HEK293 (cell line): ENCODE measurements at regions not wholly inside any gene's neighbourhood (a gene's known extent, or its start where the extent isn't known, plus 50 kb on each side); places are given as distances from the start of the nearest gene placed in this dataset.

Experiments used
- CTCF ChIA-PET: fragments of 350-600 bp; formaldehyde crosslinking; extraction: SDS; loops from one replicate; lab custom pipeline; 2021; ENCODE audit warnings: antibody characterized with exemption; lab: Yijun Ruan, JAX
- POLR2A ChIA-PET: fragments of 300-600 bp; formaldehyde crosslinking; extraction: SDS; loops from one replicate; lab custom pipeline; 2020; ENCODE audit warnings: antibody characterized with exemption, inconsistent platforms; lab: Yijun Ruan, JAX
- H3K27ac ChIP-seq: fragments of 200-500 bp; sonication (Bioruptor generic); 2 replicates; pipeline ENCODE4 v1.5.1; 2014; ENCODE audit warnings: low read depth, low read length, control low read depth, inconsistent platforms; ENCODE audit errors: extremely low read depth
- H3K36me3 ChIP-seq, 2 experiments: fragments of 200-500 bp in 1 of 2; sonication (Bioruptor generic) in 1 of 2; 1 replicate in 1 of 2; 2 replicates in 1 of 2; pipeline ENCODE4 v1.5.1; 2014 to 2017; ENCODE audit warnings: inconsistent platforms in 2 of 2, low read length in 2 of 2; ENCODE audit not compliant: control insufficient read depth in 2 of 2, insufficient read depth in 1 of 2
- H3K4me1 ChIP-seq: fragments of 200-500 bp; sonication (Bioruptor generic); 2 replicates; pipeline ENCODE4 v1.5.1; 2014; ENCODE audit warnings: mild to moderate bottlenecking, low read length, inconsistent platforms; ENCODE audit not compliant: control insufficient read depth, insufficient read depth
- H3K4me3 ChIP-seq: 2 replicates; pipeline ENCODE4 v1.5.1; 2011; ENCODE audit warnings: low read depth, mild to moderate bottlenecking, control low read depth, low read length, moderate library complexity
- H3K9me3 ChIP-seq: fragments of 200-500 bp; sonication (Bioruptor generic); 2 replicates; pipeline ENCODE4 v1.5.1; 2014; ENCODE audit warnings: low read depth, low read length, inconsistent platforms; ENCODE audit not compliant: control insufficient read depth, insufficient read depth
- BCL11A ChIP-seq: fragments of 450-650 bp; formaldehyde crosslinking; IDR thresholded peaks from 2 replicates; pipeline ENCODE4 v1.5.1; 2016; ENCODE audit warnings: low read depth, missing biosample characterization, missing genetic modification characterization
- HOXD13 ChIP-seq: sonication (generic); formaldehyde crosslinking; IDR thresholded peaks from 2 replicates; pipeline ENCODE4 v1.8.0; 2022; ENCODE audit warnings: missing genetic modification reagents, borderline replicate concordance
- KLF1 ChIP-seq: fragments of 450-650 bp; formaldehyde crosslinking; IDR thresholded peaks from 2 replicates; pipeline ENCODE4 v1.5.1; 2016; ENCODE audit warnings: missing biosample characterization, missing genetic modification characterization
- RBAK ChIP-seq: fragments of 450-650 bp; formaldehyde crosslinking; IDR thresholded peaks from 2 replicates; pipeline ENCODE4 v1.5.1; 2016; ENCODE audit warnings: missing biosample characterization, missing genetic modification characterization
- ZBTB1 ChIP-seq: fragments of 450-650 bp; formaldehyde crosslinking; IDR thresholded peaks from 2 replicates; pipeline ENCODE4 v1.5.1; 2016; ENCODE audit warnings: missing biosample characterization, missing genetic modification characterization
- ZNF133 ChIP-seq: fragments of 450-650 bp; formaldehyde crosslinking; IDR thresholded peaks from 2 replicates; pipeline ENCODE4 v1.5.1; 2016; ENCODE audit warnings: missing biosample characterization, missing genetic modification characterization
- ZNF138 ChIP-seq: fragments of 450-650 bp; formaldehyde crosslinking; IDR thresholded peaks from 2 replicates; pipeline ENCODE4 v1.5.1; 2016; ENCODE audit warnings: missing biosample characterization, missing genetic modification characterization, borderline replicate concordance
- ZNF146 ChIP-seq: fragments of 450-650 bp; formaldehyde crosslinking; IDR thresholded peaks from 2 replicates; pipeline ENCODE4 v1.5.1; 2016; ENCODE audit warnings: missing biosample characterization, missing genetic modification characterization
- ZNF148 ChIP-seq: fragments of 450-650 bp; formaldehyde crosslinking; IDR thresholded peaks from 2 replicates; pipeline ENCODE4 v1.5.0; 2017; ENCODE audit warnings: missing biosample characterization, missing genetic modification characterization, borderline replicate concordance
- ZNF426 ChIP-seq: fragments of 450-650 bp; formaldehyde crosslinking; IDR thresholded peaks from 2 replicates; pipeline ENCODE4 v1.5.1; 2017; ENCODE audit warnings: missing biosample characterization, missing genetic modification characterization, mild to moderate bottlenecking, inconsistent platforms, moderate library complexity
- ZNF488 ChIP-seq: fragments of 450-650 bp; formaldehyde crosslinking; IDR thresholded peaks from 2 replicates; pipeline ENCODE4 v1.5.1; 2016; ENCODE audit warnings: missing biosample characterization, missing genetic modification characterization
- ZNF530 ChIP-seq: fragments of 450-650 bp; formaldehyde crosslinking; IDR thresholded peaks from 2 replicates; pipeline ENCODE4 v1.5.1; 2016; ENCODE audit warnings: low read depth, missing biosample characterization, missing genetic modification characterization
- ZNF548 ChIP-seq: fragments of 450-650 bp; formaldehyde crosslinking; IDR thresholded peaks from 2 replicates; pipeline ENCODE4 v1.5.1; 2016; ENCODE audit warnings: missing biosample characterization, missing genetic modification characterization
- ZNF560 ChIP-seq: fragments of 450-650 bp; formaldehyde crosslinking; IDR thresholded peaks from 2 replicates; pipeline ENCODE4 v1.5.1; 2017; ENCODE audit warnings: missing biosample characterization, missing genetic modification characterization, borderline replicate concordance
- ZNF571 ChIP-seq: fragments of 450-650 bp; formaldehyde crosslinking; IDR thresholded peaks from 2 replicates; pipeline ENCODE4 v1.5.0; 2017; ENCODE audit warnings: missing biosample characterization, missing genetic modification characterization
- ZNF580 ChIP-seq: fragments of 450-650 bp; formaldehyde crosslinking; IDR thresholded peaks from 2 replicates; pipeline ENCODE4 v1.5.1; 2016; ENCODE audit warnings: missing biosample characterization, missing genetic modification characterization
- ZNF704 ChIP-seq: fragments of 450-650 bp; formaldehyde crosslinking; IDR thresholded peaks from 2 replicates; pipeline ENCODE4 v1.5.1; 2016; ENCODE audit warnings: missing biosample characterization, missing genetic modification characterization
- ZNF785 ChIP-seq: fragments of 450-650 bp; formaldehyde crosslinking; IDR thresholded peaks from 2 replicates; pipeline ENCODE4 v1.5.1; 2016; ENCODE audit warnings: missing biosample characterization, missing genetic modification characterization
- ZSCAN18 ChIP-seq: fragments of 450-650 bp; formaldehyde crosslinking; IDR thresholded peaks from 2 replicates; pipeline ENCODE4 v1.5.1; 2016; ENCODE audit warnings: missing biosample characterization, missing genetic modification characterization
- ZXDB ChIP-seq: fragments of 450-650 bp; formaldehyde crosslinking; IDR thresholded peaks from 2 replicates; pipeline ENCODE4 v1.5.1; 2016; ENCODE audit warnings: missing biosample characterization, missing genetic modification characterization
- TF ChIP-seq, protein P1 (sequence below): fragments of 450-650 bp; formaldehyde crosslinking; IDR thresholded peaks from 2 replicates; pipeline ENCODE4 v1.5.1; 2017; ENCODE audit warnings: missing biosample characterization, missing genetic modification characterization

DNA sequence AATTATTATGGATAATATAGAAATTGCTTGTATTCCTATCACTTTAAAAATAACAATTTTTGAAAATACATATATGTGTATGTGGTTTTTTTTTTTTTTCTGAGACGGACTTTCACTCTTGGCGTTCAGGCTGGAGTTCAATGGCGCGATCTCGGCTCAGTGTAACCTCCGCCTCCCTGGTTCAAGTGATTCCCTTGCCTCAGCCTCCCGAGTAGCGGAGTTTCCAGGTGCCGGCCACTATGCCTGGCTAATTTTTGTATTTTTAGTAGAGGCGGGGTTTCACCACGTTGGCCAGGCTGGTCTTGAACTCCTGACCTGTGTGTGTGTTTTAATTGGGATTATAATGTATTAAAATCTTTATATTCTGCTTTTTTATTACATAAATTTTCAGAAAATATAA is 97.9 kb upstream of the NUDT6 start (continued):
- TF ChIP-seq ZNF580 (tag by site-specific recombination) (no peak), ZNF488 (tag by site-specific recombination) (no peak)

- Histone ChIP-seq H3K4me3 (no peak overlapping the region), H3K4me1 (no peaks in the 10 kb centered on the region), H3K36me3 (peaks cover 0 to 3% of the 10 kb centered on the region in 2 experiments; a peak in 1 of 3 replicates)
- CTCF ChIA-PET: no interaction called here
- TF ChIP-seq KLF1 (tag by site-specific recombination) (no peak), ZBTB1 (tag by site-specific recombination) (no peak)
- TF ChIP-seq, all 188 proteins: peak for 0
- POLR2A ChIA-PET: no interaction called here
- Histone ChIP-seq H3K27ac (no peak overlapping the region), H3K9me3 (no peaks in the 10 kb centered on the region)
Measured at GRCh38 chr4:123023647-123024046, 101.2 kb upstream of the NUDT6 start.

DNA sequence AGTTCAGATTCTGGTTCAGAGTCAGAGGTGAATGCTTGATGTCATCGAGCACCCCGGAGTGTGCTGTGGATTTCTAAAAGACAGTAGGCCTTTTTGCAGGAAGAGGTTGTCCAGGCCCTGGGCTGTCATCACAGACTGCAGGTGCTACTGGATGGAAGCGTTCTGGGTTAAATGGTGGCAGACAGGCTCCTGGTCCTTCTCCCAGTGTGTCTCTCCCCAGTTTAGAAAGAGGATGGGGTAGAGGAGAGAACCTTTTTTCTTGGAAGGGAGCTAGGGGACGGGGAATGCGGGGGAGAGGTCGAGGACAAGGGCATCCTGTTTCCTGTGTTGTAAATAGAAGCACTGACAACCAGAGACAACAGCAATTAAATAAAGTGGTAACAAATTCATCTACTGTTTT is 102.3 kb upstream of the NUDT6 start:
- TF ChIP-seq ZSCAN18 (no peak), ZNF704 (tag by site-specific recombination) (no peak), ZNF138 (tag by site-specific recombination) (no peak), ZNF146 (tag by site-specific recombination) (no peak), ZNF133 (tag by site-specific recombination) (no peak), ZNF571 (tag by site-specific recombination) (no peak), ZNF560 (tag by site-specific recombination) (no peak), ZNF148 (tag by site-specific recombination) (no peak), BCL11A (tag by site-specific recombination) (no peak), HOXD13 (CRISPR knock-in tag) (no peak), ZNF785 (no peak), ZNF426 (tag by site-specific recombination) (no peak), ZNF548 (tag by site-specific recombination) (no peak), ZXDB (tag by site-specific recombination) (no peak), ZNF530 (tag by site-specific recombination) (no peak), RBAK (tag by site-specific recombination) (no peak)
- TF ChIP-seq, protein P1, sequence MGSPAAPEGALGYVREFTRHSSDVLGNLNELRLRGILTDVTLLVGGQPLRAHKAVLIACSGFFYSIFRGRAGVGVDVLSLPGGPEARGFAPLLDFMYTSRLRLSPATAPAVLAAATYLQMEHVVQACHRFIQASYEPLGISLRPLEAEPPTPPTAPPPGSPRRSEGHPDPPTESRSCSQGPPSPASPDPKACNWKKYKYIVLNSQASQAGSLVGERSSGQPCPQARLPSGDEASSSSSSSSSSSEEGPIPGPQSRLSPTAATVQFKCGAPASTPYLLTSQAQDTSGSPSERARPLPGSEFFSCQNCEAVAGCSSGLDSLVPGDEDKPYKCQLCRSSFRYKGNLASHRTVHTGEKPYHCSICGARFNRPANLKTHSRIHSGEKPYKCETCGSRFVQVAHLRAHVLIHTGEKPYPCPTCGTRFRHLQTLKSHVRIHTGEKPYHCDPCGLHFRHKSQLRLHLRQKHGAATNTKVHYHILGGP (tag by site-specific recombination): no peak
- Histone ChIP-seq H3K36me3 (peaks cover 0 to 3% of the 10 kb centered on the region in 2 experiments; a peak in 1 of 3 replicates), H3K4me3 (no peak overlapping the region), H3K27ac (no peak overlapping the region), H3K4me1 (no peaks in the 10 kb centered on the region), H3K9me3 (no peaks in the 10 kb centered on the region)
- ChIA-PET CTCF (no interaction called here), POLR2A (no interaction called here)
